ENCODE measurements at regions not wholly inside any gene's neighbourhood (a gene's known extent, or its start where the extent isn't known, plus 50 kb on each side); places are given as distances from the start of the nearest gene placed in this dataset.

DNA sequence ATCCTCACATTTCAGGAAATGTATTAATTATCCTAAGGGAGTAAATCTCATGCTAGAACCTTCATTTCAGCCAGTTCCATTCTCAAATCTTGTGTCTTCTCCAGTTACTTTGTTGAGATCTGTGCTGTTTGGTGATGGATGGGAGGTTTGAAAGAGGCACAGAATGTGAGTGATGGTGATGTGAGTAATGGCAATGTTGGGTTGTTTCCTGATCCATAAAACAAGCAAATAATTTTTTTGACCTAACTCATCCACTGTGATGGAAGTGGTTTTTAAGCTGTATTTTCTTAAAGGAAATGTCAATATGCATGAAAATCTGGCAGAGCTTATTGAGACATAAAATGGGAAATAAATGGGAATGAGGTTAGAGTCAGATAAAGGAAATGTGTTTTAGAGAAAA lies 214.7 kb downstream of the CHRM3 start:
- ATAC-seq (no peak), DNase-seq (ENCODE audit: low spot score) (no peak)
- Mint-ChIP-seq H3K27ac (no peak overlapping the region), H3K4me3 (no peak overlapping the region), H3K4me1 (peaks cover 4% of the 10 kb centered on the region), H3K36me3 (no peaks in the 10 kb centered on the region), H3K9me3 (no peaks in the 10 kb centered on the region), H3K27me3 (ENCODE audit: low read depth) (no peaks in the 10 kb centered on the region)
- ChIA-PET CTCF (no interaction called here), POLR2A (no interaction called here)
- TF ChIP-seq TCF7 (CRISPR knock-in tag; IDR thresholded peaks at IDR 0.05; ENCODE audit: low read depth) (no peak), ZNF138 (CRISPR knock-in tag; conservative IDR thresholded peaks at IDR 0.05) (no peak)
- TF ChIP-seq, protein P1, sequence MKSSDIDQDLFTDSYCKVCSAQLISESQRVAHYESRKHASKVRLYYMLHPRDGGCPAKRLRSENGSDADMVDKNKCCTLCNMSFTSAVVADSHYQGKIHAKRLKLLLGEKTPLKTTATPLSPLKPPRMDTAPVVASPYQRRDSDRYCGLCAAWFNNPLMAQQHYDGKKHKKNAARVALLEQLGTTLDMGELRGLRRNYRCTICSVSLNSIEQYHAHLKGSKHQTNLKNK (CRISPR knock-in tag; IDR thresholded peaks at IDR 0.05) = no peak

DNA sequence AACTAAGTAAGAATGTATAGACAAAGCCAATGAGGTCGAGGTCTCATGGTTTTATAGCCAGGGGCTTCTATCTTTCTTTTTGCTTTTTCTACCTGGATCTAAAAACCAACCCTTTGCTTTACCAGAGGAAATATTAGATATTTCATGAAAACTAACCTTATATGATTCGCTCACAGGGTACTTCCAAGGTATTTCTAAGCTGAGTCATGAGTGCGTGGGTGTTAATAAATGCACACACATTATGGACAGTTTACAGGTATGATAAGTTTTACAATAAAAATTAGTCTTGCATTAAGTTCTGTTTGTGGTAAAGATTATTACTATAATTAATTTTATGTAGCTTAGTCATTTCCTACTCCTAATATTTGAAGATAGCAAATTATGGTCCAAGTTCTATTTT lies 217.2 kb downstream of the CHRM3 start:
- DNase-seq (ENCODE audit: low spot score) (no peak), ATAC-seq (no peak)
- Mint-ChIP-seq H3K27ac (no peak overlapping the region), H3K9me3 (no peaks in the 10 kb centered on the region), H3K4me1 (peaks cover 19% of the 10 kb centered on the region), H3K36me3 (no peaks in the 10 kb centered on the region), H3K27me3 (ENCODE audit: low read depth) (no peaks in the 10 kb centered on the region), H3K4me3 (no peak overlapping the region)
- TF ChIP-seq, protein P2, sequence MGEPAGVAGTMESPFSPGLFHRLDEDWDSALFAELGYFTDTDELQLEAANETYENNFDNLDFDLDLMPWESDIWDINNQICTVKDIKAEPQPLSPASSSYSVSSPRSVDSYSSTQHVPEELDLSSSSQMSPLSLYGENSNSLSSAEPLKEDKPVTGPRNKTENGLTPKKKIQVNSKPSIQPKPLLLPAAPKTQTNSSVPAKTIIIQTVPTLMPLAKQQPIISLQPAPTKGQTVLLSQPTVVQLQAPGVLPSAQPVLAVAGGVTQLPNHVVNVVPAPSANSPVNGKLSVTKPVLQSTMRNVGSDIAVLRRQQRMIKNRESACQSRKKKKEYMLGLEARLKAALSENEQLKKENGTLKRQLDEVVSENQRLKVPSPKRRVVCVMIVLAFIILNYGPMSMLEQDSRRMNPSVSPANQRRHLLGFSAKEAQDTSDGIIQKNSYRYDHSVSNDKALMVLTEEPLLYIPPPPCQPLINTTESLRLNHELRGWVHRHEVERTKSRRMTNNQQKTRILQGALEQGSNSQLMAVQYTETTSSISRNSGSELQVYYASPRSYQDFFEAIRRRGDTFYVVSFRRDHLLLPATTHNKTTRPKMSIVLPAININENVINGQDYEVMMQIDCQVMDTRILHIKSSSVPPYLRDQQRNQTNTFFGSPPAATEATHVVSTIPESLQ (CRISPR knock-in tag; IDR thresholded peaks at IDR 0.05) = no peak
- no peak for TF ChIP-seq CBFB (CRISPR knock-in tag; IDR thresholded peaks at IDR 0.05; ENCODE audit: low read depth)
- TF ChIP-seq, protein P3, sequence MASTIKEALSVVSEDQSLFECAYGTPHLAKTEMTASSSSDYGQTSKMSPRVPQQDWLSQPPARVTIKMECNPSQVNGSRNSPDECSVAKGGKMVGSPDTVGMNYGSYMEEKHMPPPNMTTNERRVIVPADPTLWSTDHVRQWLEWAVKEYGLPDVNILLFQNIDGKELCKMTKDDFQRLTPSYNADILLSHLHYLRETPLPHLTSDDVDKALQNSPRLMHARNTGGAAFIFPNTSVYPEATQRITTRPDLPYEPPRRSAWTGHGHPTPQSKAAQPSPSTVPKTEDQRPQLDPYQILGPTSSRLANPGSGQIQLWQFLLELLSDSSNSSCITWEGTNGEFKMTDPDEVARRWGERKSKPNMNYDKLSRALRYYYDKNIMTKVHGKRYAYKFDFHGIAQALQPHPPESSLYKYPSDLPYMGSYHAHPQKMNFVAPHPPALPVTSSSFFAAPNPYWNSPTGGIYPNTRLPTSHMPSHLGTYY (CRISPR knock-in tag; IDR thresholded peaks at IDR 0.05) = no peak
- no peak for TF ChIP-seq GABPB1 (CRISPR knock-in tag; IDR thresholded peaks at IDR 0.05)
- no peak for TF ChIP-seq JUN (CRISPR knock-in tag; IDR thresholded peaks at IDR 0.05)
- TF ChIP-seq NR3C1 (CRISPR knock-in tag; conservative IDR thresholded peaks at IDR 0.05; ENCODE audit: low read depth) = no peak
- TF ChIP-seq, protein P4, sequence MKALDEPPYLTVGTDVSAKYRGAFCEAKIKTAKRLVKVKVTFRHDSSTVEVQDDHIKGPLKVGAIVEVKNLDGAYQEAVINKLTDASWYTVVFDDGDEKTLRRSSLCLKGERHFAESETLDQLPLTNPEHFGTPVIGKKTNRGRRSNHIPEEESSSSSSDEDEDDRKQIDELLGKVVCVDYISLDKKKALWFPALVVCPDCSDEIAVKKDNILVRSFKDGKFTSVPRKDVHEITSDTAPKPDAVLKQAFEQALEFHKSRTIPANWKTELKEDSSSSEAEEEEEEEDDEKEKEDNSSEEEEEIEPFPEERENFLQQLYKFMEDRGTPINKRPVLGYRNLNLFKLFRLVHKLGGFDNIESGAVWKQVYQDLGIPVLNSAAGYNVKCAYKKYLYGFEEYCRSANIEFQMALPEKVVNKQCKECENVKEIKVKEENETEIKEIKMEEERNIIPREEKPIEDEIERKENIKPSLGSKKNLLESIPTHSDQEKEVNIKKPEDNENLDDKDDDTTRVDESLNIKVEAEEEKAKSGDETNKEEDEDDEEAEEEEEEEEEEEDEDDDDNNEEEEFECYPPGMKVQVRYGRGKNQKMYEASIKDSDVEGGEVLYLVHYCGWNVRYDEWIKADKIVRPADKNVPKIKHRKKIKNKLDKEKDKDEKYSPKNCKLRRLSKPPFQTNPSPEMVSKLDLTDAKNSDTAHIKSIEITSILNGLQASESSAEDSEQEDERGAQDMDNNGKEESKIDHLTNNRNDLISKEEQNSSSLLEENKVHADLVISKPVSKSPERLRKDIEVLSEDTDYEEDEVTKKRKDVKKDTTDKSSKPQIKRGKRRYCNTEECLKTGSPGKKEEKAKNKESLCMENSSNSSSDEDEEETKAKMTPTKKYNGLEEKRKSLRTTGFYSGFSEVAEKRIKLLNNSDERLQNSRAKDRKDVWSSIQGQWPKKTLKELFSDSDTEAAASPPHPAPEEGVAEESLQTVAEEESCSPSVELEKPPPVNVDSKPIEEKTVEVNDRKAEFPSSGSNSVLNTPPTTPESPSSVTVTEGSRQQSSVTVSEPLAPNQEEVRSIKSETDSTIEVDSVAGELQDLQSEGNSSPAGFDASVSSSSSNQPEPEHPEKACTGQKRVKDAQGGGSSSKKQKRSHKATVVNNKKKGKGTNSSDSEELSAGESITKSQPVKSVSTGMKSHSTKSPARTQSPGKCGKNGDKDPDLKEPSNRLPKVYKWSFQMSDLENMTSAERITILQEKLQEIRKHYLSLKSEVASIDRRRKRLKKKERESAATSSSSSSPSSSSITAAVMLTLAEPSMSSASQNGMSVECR (CRISPR knock-in tag; IDR thresholded peaks at IDR 0.05; ENCODE audit: borderline replicate concordance) = no peak
- TF ChIP-seq, protein P5, sequence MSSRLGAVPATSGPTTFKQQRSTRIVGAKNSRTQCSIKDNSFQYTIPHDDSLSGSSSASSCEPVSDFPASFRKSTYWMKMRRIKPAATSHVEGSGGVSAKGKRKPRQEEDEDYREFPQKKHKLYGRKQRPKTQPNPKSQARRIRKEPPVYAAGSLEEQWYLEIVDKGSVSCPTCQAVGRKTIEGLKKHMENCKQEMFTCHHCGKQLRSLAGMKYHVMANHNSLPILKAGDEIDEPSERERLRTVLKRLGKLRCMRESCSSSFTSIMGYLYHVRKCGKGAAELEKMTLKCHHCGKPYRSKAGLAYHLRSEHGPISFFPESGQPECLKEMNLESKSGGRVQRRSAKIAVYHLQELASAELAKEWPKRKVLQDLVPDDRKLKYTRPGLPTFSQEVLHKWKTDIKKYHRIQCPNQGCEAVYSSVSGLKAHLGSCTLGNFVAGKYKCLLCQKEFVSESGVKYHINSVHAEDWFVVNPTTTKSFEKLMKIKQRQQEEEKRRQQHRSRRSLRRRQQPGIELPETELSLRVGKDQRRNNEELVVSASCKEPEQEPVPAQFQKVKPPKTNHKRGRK (CRISPR knock-in tag; IDR thresholded peaks at IDR 0.05; ENCODE audit: borderline replicate concordance) = no peak
- no peak for TF ChIP-seq MXD4 (CRISPR knock-in tag; IDR thresholded peaks at IDR 0.05; ENCODE audit: borderline replicate concordance)
- TF ChIP-seq, protein P6, sequence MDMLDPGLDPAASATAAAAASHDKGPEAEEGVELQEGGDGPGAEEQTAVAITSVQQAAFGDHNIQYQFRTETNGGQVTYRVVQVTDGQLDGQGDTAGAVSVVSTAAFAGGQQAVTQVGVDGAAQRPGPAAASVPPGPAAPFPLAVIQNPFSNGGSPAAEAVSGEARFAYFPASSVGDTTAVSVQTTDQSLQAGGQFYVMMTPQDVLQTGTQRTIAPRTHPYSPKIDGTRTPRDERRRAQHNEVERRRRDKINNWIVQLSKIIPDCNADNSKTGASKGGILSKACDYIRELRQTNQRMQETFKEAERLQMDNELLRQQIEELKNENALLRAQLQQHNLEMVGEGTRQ (CRISPR knock-in tag; IDR thresholded peaks at IDR 0.05) = no peak
- TF ChIP-seq, protein P7, sequence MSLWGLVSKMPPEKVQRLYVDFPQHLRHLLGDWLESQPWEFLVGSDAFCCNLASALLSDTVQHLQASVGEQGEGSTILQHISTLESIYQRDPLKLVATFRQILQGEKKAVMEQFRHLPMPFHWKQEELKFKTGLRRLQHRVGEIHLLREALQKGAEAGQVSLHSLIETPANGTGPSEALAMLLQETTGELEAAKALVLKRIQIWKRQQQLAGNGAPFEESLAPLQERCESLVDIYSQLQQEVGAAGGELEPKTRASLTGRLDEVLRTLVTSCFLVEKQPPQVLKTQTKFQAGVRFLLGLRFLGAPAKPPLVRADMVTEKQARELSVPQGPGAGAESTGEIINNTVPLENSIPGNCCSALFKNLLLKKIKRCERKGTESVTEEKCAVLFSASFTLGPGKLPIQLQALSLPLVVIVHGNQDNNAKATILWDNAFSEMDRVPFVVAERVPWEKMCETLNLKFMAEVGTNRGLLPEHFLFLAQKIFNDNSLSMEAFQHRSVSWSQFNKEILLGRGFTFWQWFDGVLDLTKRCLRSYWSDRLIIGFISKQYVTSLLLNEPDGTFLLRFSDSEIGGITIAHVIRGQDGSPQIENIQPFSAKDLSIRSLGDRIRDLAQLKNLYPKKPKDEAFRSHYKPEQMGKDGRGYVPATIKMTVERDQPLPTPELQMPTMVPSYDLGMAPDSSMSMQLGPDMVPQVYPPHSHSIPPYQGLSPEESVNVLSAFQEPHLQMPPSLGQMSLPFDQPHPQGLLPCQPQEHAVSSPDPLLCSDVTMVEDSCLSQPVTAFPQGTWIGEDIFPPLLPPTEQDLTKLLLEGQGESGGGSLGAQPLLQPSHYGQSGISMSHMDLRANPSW (CRISPR knock-in tag; conservative IDR thresholded peaks at IDR 0.05; ENCODE audit: low read depth) = no peak
- TF ChIP-seq, protein P8, sequence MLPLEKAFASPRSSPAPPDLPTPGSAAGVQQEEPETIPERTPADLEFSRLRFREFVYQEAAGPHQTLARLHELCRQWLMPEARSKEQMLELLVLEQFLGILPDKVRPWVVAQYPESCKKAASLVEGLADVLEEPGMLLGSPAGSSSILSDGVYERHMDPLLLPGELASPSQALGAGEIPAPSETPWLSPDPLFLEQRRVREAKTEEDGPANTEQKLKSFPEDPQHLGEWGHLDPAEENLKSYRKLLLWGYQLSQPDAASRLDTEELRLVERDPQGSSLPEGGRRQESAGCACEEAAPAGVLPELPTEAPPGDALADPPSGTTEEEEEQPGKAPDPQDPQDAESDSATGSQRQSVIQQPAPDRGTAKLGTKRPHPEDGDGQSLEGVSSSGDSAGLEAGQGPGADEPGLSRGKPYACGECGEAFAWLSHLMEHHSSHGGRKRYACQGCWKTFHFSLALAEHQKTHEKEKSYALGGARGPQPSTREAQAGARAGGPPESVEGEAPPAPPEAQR (CRISPR knock-in tag; IDR thresholded peaks at IDR 0.05) = no peak
- TF ChIP-seq, protein P9, sequence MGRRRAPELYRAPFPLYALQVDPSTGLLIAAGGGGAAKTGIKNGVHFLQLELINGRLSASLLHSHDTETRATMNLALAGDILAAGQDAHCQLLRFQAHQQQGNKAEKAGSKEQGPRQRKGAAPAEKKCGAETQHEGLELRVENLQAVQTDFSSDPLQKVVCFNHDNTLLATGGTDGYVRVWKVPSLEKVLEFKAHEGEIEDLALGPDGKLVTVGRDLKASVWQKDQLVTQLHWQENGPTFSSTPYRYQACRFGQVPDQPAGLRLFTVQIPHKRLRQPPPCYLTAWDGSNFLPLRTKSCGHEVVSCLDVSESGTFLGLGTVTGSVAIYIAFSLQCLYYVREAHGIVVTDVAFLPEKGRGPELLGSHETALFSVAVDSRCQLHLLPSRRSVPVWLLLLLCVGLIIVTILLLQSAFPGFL (CRISPR knock-in tag; IDR thresholded peaks at IDR 0.05; ENCODE audit: borderline replicate concordance) = no peak
- CTCF ChIA-PET = no interaction called here
- POLR2A ChIA-PET = no interaction called here

All from WTC11 (cell line).